HEK293 (cell line): ENCODE measurements at regions not wholly inside any gene's neighbourhood (a gene's known extent, or its start where the extent isn't known, plus 50 kb on each side); places are given as distances from the start of the nearest gene placed in this dataset.

Source experiments
- CTCF ChIA-PET: fragments of 350-600 bp; formaldehyde crosslinking; extraction: SDS; loops from one replicate; lab custom pipeline; 2021; ENCODE audit warnings: antibody characterized with exemption; lab: Yijun Ruan, JAX
- POLR2A ChIA-PET: fragments of 300-600 bp; formaldehyde crosslinking; extraction: SDS; loops from one replicate; lab custom pipeline; 2020; ENCODE audit warnings: antibody characterized with exemption, inconsistent platforms; lab: Yijun Ruan, JAX
- H3K27ac ChIP-seq: fragments of 200-500 bp; sonication (Bioruptor generic); 2 replicates; pipeline ENCODE4 v1.5.1; 2014; ENCODE audit warnings: low read depth, low read length, control low read depth, inconsistent platforms; ENCODE audit errors: extremely low read depth
- H3K36me3 ChIP-seq, 2 experiments: fragments of 200-500 bp in 1 of 2; sonication (Bioruptor generic) in 1 of 2; 1 replicate in 1 of 2; 2 replicates in 1 of 2; pipeline ENCODE4 v1.5.1; 2014 to 2017; ENCODE audit warnings: inconsistent platforms in 2 of 2, low read length in 2 of 2; ENCODE audit not compliant: control insufficient read depth in 2 of 2, insufficient read depth in 1 of 2
- H3K4me1 ChIP-seq: fragments of 200-500 bp; sonication (Bioruptor generic); 2 replicates; pipeline ENCODE4 v1.5.1; 2014; ENCODE audit warnings: mild to moderate bottlenecking, low read length, inconsistent platforms; ENCODE audit not compliant: control insufficient read depth, insufficient read depth
- H3K4me3 ChIP-seq: 2 replicates; pipeline ENCODE4 v1.5.1; 2011; ENCODE audit warnings: low read depth, mild to moderate bottlenecking, control low read depth, low read length, moderate library complexity
- H3K9me3 ChIP-seq: fragments of 200-500 bp; sonication (Bioruptor generic); 2 replicates; pipeline ENCODE4 v1.5.1; 2014; ENCODE audit warnings: low read depth, low read length, inconsistent platforms; ENCODE audit not compliant: control insufficient read depth, insufficient read depth
- MYNN ChIP-seq: fragments of 450-650 bp; formaldehyde crosslinking; IDR thresholded peaks from 2 replicates; pipeline ENCODE4 v1.5.1; 2016; ENCODE audit warnings: missing biosample characterization, missing genetic modification characterization, borderline replicate concordance
- RBAK ChIP-seq: fragments of 450-650 bp; formaldehyde crosslinking; IDR thresholded peaks from 2 replicates; pipeline ENCODE4 v1.5.1; 2016; ENCODE audit warnings: missing biosample characterization, missing genetic modification characterization
- ZBTB20 ChIP-seq: fragments of 450-650 bp; formaldehyde crosslinking; IDR thresholded peaks from 2 replicates; pipeline ENCODE4 v1.5.1; 2016; ENCODE audit warnings: missing biosample characterization, missing genetic modification characterization
- ZBTB21 ChIP-seq: fragments of 450-650 bp; formaldehyde crosslinking; IDR thresholded peaks from 2 replicates; pipeline ENCODE4 v1.5.1; 2017; ENCODE audit warnings: missing biosample characterization, missing genetic modification characterization
- ZBTB26 ChIP-seq: fragments of 450-650 bp; formaldehyde crosslinking; optimal IDR thresholded peaks from 2 replicates; pipeline ENCODE3; 2016; ENCODE audit warnings: missing biosample characterization, mild to moderate bottlenecking, missing genetic modification characterization
- ZBTB48 ChIP-seq: fragments of 450-650 bp; formaldehyde crosslinking; IDR thresholded peaks from 2 replicates; pipeline ENCODE4 v1.5.1; 2016; ENCODE audit warnings: missing biosample characterization, missing genetic modification characterization
- ZFHX2 ChIP-seq: fragments of 450-650 bp; formaldehyde crosslinking; conservative IDR thresholded peaks from 2 replicates; pipeline ENCODE4 v1.5.1; 2016; ENCODE audit warnings: missing biosample characterization, missing genetic modification characterization
- ZNF138 ChIP-seq: fragments of 450-650 bp; formaldehyde crosslinking; IDR thresholded peaks from 2 replicates; pipeline ENCODE4 v1.5.1; 2016; ENCODE audit warnings: missing biosample characterization, missing genetic modification characterization, borderline replicate concordance
- ZNF146 ChIP-seq: fragments of 450-650 bp; formaldehyde crosslinking; IDR thresholded peaks from 2 replicates; pipeline ENCODE4 v1.5.1; 2016; ENCODE audit warnings: missing biosample characterization, missing genetic modification characterization
- ZNF2 ChIP-seq: fragments of 450-650 bp; formaldehyde crosslinking; IDR thresholded peaks from 2 replicates; pipeline ENCODE4 v1.5.1; 2016; ENCODE audit warnings: missing biosample characterization, missing genetic modification characterization
- ZNF202 ChIP-seq: fragments of 450-650 bp; formaldehyde crosslinking; IDR thresholded peaks from 2 replicates; pipeline ENCODE4 v1.5.1; 2016; ENCODE audit warnings: missing biosample characterization, missing genetic modification characterization, borderline replicate concordance
- ZNF214 ChIP-seq: fragments of 450-650 bp; formaldehyde crosslinking; IDR thresholded peaks from 2 replicates; pipeline ENCODE4 v1.5.1; 2017; ENCODE audit warnings: missing biosample characterization, mild to moderate bottlenecking, missing genetic modification characterization, borderline replicate concordance
- ZNF501 ChIP-seq: fragments of 450-650 bp; formaldehyde crosslinking; IDR thresholded peaks from 2 replicates; pipeline ENCODE4 v1.5.1; 2016; ENCODE audit warnings: missing biosample characterization, missing genetic modification characterization
- ZNF558 ChIP-seq: fragments of 450-650 bp; formaldehyde crosslinking; IDR thresholded peaks from 2 replicates; pipeline ENCODE4 v1.5.1; 2016; ENCODE audit warnings: missing biosample characterization, missing genetic modification characterization
- ZNF664 ChIP-seq: fragments of 450-650 bp; formaldehyde crosslinking; IDR thresholded peaks from 2 replicates; pipeline ENCODE4 v1.5.1; 2016; ENCODE audit warnings: missing biosample characterization, missing genetic modification characterization
- ZNF704 ChIP-seq: fragments of 450-650 bp; formaldehyde crosslinking; IDR thresholded peaks from 2 replicates; pipeline ENCODE4 v1.5.1; 2016; ENCODE audit warnings: missing biosample characterization, missing genetic modification characterization
- ZNF777 ChIP-seq: fragments of 450-650 bp; formaldehyde crosslinking; IDR thresholded peaks from 2 replicates; pipeline ENCODE4 v1.5.1; 2017; ENCODE audit warnings: missing biosample characterization, missing genetic modification characterization, borderline replicate concordance
- ZNF785 ChIP-seq: fragments of 450-650 bp; formaldehyde crosslinking; IDR thresholded peaks from 2 replicates; pipeline ENCODE4 v1.5.1; 2016; ENCODE audit warnings: missing biosample characterization, missing genetic modification characterization
- TF ChIP-seq, protein P1 (sequence below): fragments of 450-650 bp; formaldehyde crosslinking; IDR thresholded peaks from 2 replicates; pipeline ENCODE4 v1.5.1; 2016; ENCODE audit warnings: missing biosample characterization, missing genetic modification characterization

GRCh38 chr13:111597618-111598017 lies 277.2 kb downstream of the TEX29 start:
- no peak overlapping the region for H3K4me3 ChIP-seq
- H3K9me3 ChIP-seq: no peaks in the 10 kb centered on the region
- no peak overlapping the region for H3K27ac ChIP-seq
- ChIA-PET CTCF (no interaction called here), POLR2A (no interaction called here)
- TF ChIP-seq, protein P1, sequence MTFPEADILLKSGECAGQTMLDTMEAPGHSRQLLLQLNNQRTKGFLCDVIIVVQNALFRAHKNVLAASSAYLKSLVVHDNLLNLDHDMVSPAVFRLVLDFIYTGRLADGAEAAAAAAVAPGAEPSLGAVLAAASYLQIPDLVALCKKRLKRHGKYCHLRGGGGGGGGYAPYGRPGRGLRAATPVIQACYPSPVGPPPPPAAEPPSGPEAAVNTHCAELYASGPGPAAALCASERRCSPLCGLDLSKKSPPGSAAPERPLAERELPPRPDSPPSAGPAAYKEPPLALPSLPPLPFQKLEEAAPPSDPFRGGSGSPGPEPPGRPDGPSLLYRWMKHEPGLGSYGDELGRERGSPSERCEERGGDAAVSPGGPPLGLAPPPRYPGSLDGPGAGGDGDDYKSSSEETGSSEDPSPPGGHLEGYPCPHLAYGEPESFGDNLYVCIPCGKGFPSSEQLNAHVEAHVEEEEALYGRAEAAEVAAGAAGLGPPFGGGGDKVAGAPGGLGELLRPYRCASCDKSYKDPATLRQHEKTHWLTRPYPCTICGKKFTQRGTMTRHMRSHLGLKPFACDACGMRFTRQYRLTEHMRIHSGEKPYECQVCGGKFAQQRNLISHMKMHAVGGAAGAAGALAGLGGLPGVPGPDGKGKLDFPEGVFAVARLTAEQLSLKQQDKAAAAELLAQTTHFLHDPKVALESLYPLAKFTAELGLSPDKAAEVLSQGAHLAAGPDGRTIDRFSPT: no peak
- TF ChIP-seq ZNF214 (tag by site-specific recombination) (no peak), ZNF138 (no peak), ZNF2 (tag by site-specific recombination) (no peak), ZNF558 (tag by site-specific recombination) (no peak), ZNF501 (tag by site-specific recombination) (no peak), ZNF777 (no peak), ZBTB26 (tag by site-specific recombination) (no peak), ZNF664 (tag by site-specific recombination) (no peak), ZNF146 (tag by site-specific recombination) (no peak), ZNF785 (no peak), RBAK (tag by site-specific recombination) (no peak)
- H3K4me1 ChIP-seq: no peaks in the 10 kb centered on the region
- H3K36me3 ChIP-seq: no peaks in the 10 kb centered on the region

- Histone ChIP-seq H3K27ac (no peak overlapping the region), H3K4me3 (no peak overlapping the region), H3K4me1 (no peaks in the 10 kb centered on the region), H3K36me3 (no peaks in the 10 kb centered on the region)
- ChIA-PET POLR2A (no interaction called here), CTCF (no interaction called here)
- TF ChIP-seq ZFHX2 (tag by site-specific recombination) (0 out of 2 replicates have a peak, but pooled peaks have one; percentile 8), ZBTB21 (tag by site-specific recombination) (no peak)
- TF ChIP-seq, all 188 proteins: peak for 1
- no peaks in the 10 kb centered on the region for H3K9me3 ChIP-seq
Observed at GRCh38 chr13:111598747-111599146, 278.3 kb downstream of the TEX29 start.

GRCh38 chr13:111599791-111600190 lies 279.3 kb downstream of the TEX29 start:
- H3K4me3 ChIP-seq: no peak overlapping the region
- H3K4me1 ChIP-seq: no peaks in the 10 kb centered on the region
- POLR2A ChIA-PET: no interaction called here
- no peak overlapping the region for H3K27ac ChIP-seq
- H3K36me3 ChIP-seq: no peaks in the 10 kb centered on the region
- H3K9me3 ChIP-seq: no peaks in the 10 kb centered on the region
- TF ChIP-seq ZNF704 (tag by site-specific recombination): no peak
- no peak for TF ChIP-seq ZNF202 (tag by site-specific recombination)
- no peak for TF ChIP-seq ZNF2 (tag by site-specific recombination)
- TF ChIP-seq ZBTB48 (tag by site-specific recombination): no peak
- no peak for TF ChIP-seq MYNN (tag by site-specific recombination)
- TF ChIP-seq ZBTB20 (tag by site-specific recombination): no peak
- CTCF ChIA-PET: no interaction called here
